Neural cell (in vitro differentiated cells): ENCODE measurements at regions not wholly inside any gene's neighbourhood (a gene's known extent, or its start where the extent isn't known, plus 50 kb on each side); places are given as distances from the start of the nearest gene placed in this dataset.

Experiments
- H2AFZ ChIP-seq: fragments of 200-600, 300-800 bp; sonication (generic), shearing (Covaris generic); 2 replicates; pipeline ENCODE4 v1.6.0; 2014; ENCODE audit warnings: low read depth, mild to moderate bottlenecking, antibody characterized with exemption, low read length, moderate library complexity
- H3F3A ChIP-seq: fragments of 200-600 bp; shearing (Covaris generic); 2 replicates; pipeline ENCODE4 v1.6.1; 2016; ENCODE audit warnings: mild to moderate bottlenecking, moderate library complexity, mixed read lengths, antibody characterized with exemption, low read length; ENCODE audit not compliant: insufficient read depth, poor library complexity, severe bottlenecking
- H3K27ac ChIP-seq: fragments of 200-600, 300-800 bp; sonication (generic), shearing (Covaris generic); 2 replicates; pipeline ENCODE4 v1.5.1; 2014; ENCODE audit warnings: mild to moderate bottlenecking, low read length, moderate library complexity
- H3K27me3 ChIP-seq: fragments of 300-800, 200-600 bp; sonication (generic), shearing (Covaris generic); 2 replicates; pipeline ENCODE4 v1.6.0; 2014; ENCODE audit warnings: mild to moderate bottlenecking, low read depth, low read length, moderate library complexity; ENCODE audit not compliant: insufficient read depth
- H3K36me3 ChIP-seq: fragments of 300-800, 200-600 bp; sonication (generic), shearing (Covaris generic); 2 replicates; pipeline ENCODE4 v1.5.1; 2014; ENCODE audit warnings: mild to moderate bottlenecking, antibody characterized with exemption, low read length, moderate library complexity; ENCODE audit not compliant: insufficient read depth
- H3K4me2 ChIP-seq: fragments of 300-800, 200-600 bp; sonication (generic), shearing (Covaris generic); 2 replicates; pipeline ENCODE4 v1.6.0; 2014; ENCODE audit warnings: mild to moderate bottlenecking, low read length
- H3K4me3 ChIP-seq: fragments of 300-800, 200-600 bp; sonication (generic), shearing (Covaris generic); 2 replicates; pipeline ENCODE4 v1.5.1; 2014; ENCODE audit warnings: mild to moderate bottlenecking, low read length, moderate library complexity
- H3K79me2 ChIP-seq: fragments of 200-600 bp; shearing (Covaris generic); replicated peaks from 2 replicates; pipeline ENCODE4 v1.6.0; 2014; ENCODE audit warnings: mild to moderate bottlenecking, low read length, moderate library complexity; ENCODE audit not compliant: insufficient read depth
- H3K9ac ChIP-seq: fragments of 300-800, 200-600 bp; sonication (generic), shearing (Covaris generic); 2 replicates; pipeline ENCODE4 v1.6.1; 2016; ENCODE audit warnings: mild to moderate bottlenecking, low read length, mixed read lengths
- H3K9me2 ChIP-seq: fragments of 200-600 bp; shearing (Covaris generic); 2 replicates; pipeline ENCODE4 v1.6.1; 2016; ENCODE audit warnings: mild to moderate bottlenecking, low read length, mixed read lengths; ENCODE audit not compliant: insufficient read depth
- H3K9me3 ChIP-seq: fragments of 200-600, 300-800 bp; sonication (generic), shearing (Covaris generic); 2 replicates; pipeline ENCODE4 v1.6.1; 2016; ENCODE audit warnings: mild to moderate bottlenecking, mixed run types, low read length, moderate library complexity, mixed read lengths
- H4K20me1 ChIP-seq: fragments of 200-600 bp; shearing (Covaris generic); 2 replicates; pipeline ENCODE4 v1.6.1; 2016; ENCODE audit warnings: mild to moderate bottlenecking, mixed run types; ENCODE audit not compliant: insufficient read depth
- EP300 ChIP-seq: fragments of 450-650 bp; conservative IDR thresholded peaks from 2 replicates; pipeline ENCODE4 v1.6.1; 2014; ENCODE audit warnings: antibody characterized with exemption, mild to moderate bottlenecking, moderate library complexity; ENCODE audit not compliant: poor library complexity, severe bottlenecking
- EZH2 ChIP-seq: fragments of 200-600, 300-800 bp; shearing (Covaris generic), sonication (generic); IDR thresholded peaks from 2 replicates; pipeline ENCODE4 v1.6.1; 2014; ENCODE audit warnings: antibody characterized with exemption, low read length, borderline replicate concordance, mild to moderate bottlenecking; ENCODE audit not compliant: insufficient read depth, poor library complexity, severe bottlenecking
- MXI1 ChIP-seq: fragments of 450-650 bp; conservative IDR thresholded peaks from 2 replicates; pipeline ENCODE4 v1.6.1; 2014; ENCODE audit warnings: antibody characterized with exemption, mild to moderate bottlenecking; ENCODE audit not compliant: poor library complexity, severe bottlenecking
- POLR2AphosphoS5 ChIP-seq: IDR thresholded peaks from 2 replicates; pipeline ENCODE4 v1.6.1; 2012
- RAD21 ChIP-seq: fragments of 450-650 bp; conservative IDR thresholded peaks from 2 replicates; pipeline ENCODE4 v1.6.1; 2014; ENCODE audit warnings: antibody characterized with exemption, mild to moderate bottlenecking, moderate library complexity
- SMC3 ChIP-seq: fragments of 450-650 bp; conservative IDR thresholded peaks from 2 replicates; pipeline ENCODE4 v1.6.1; 2014; ENCODE audit warnings: antibody characterized with exemption, mild to moderate bottlenecking, moderate library complexity; ENCODE audit not compliant: poor library complexity
- TAF1 ChIP-seq: IDR thresholded peaks from 2 replicates; pipeline ENCODE4 v1.6.1; 2012; ENCODE audit warnings: low read depth
- TF ChIP-seq, protein P1 (sequence below): fragments of 450-650 bp; IDR thresholded peaks from 2 replicates; pipeline ENCODE4 v1.5.1; 2014; ENCODE audit warnings: antibody characterized with exemption, mild to moderate bottlenecking, moderate library complexity; ENCODE audit not compliant: poor library complexity, severe bottlenecking
- TF ChIP-seq, protein P2 (sequence below): IDR thresholded peaks from 2 replicates; pipeline ENCODE4 v1.6.1; 2012; ENCODE audit warnings: borderline replicate concordance

DNA sequence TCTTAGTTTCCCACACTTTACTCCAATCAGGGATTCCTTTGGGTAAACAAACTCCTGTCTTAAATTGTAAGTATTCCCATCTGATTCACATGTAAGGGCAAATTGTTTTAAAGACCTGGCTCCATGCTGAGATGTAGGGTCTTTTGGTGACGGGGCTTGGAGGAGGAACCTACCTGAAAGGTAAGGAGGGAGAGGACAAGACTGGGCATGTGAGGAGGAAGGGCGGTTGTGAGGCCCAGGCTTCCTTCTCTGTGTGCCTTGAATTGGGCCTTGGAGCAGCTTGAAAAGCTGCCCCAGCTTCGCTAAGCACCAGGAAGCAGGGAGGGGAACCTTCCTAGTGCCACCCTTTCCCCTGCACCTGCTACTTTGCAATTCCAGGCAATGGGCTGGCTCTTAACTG, 86.8 kb downstream of the C9orf152 start:
- Histone ChIP-seq H3K79me2 (no peaks in the 10 kb centered on the region), H2AFZ (no peak overlapping the region), H3K4me3 (no peak overlapping the region)

GRCh38 chr9:110123341-110124095, 84.4 kb downstream of the C9orf152 start:
- no peak overlapping the region for H3K4me3 ChIP-seq
- no peaks in the 10 kb centered on the region for H3K36me3 ChIP-seq
- H3K9me3 ChIP-seq = no peaks in the 10 kb centered on the region
- no peaks in the 10 kb centered on the region for H3F3A ChIP-seq
- H3K27me3 ChIP-seq = no peaks in the 10 kb centered on the region
- H3K27ac ChIP-seq = no peak overlapping the region
- no peaks in the 10 kb centered on the region for H3K79me2 ChIP-seq
- TF ChIP-seq, protein P1, sequence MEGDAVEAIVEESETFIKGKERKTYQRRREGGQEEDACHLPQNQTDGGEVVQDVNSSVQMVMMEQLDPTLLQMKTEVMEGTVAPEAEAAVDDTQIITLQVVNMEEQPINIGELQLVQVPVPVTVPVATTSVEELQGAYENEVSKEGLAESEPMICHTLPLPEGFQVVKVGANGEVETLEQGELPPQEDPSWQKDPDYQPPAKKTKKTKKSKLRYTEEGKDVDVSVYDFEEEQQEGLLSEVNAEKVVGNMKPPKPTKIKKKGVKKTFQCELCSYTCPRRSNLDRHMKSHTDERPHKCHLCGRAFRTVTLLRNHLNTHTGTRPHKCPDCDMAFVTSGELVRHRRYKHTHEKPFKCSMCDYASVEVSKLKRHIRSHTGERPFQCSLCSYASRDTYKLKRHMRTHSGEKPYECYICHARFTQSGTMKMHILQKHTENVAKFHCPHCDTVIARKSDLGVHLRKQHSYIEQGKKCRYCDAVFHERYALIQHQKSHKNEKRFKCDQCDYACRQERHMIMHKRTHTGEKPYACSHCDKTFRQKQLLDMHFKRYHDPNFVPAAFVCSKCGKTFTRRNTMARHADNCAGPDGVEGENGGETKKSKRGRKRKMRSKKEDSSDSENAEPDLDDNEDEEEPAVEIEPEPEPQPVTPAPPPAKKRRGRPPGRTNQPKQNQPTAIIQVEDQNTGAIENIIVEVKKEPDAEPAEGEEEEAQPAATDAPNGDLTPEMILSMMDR = no peak
- TF ChIP-seq TAF1 (no peak), POLR2AphosphoS5 (no peak), RAD21 (no peak)
- TF ChIP-seq, protein P2, sequence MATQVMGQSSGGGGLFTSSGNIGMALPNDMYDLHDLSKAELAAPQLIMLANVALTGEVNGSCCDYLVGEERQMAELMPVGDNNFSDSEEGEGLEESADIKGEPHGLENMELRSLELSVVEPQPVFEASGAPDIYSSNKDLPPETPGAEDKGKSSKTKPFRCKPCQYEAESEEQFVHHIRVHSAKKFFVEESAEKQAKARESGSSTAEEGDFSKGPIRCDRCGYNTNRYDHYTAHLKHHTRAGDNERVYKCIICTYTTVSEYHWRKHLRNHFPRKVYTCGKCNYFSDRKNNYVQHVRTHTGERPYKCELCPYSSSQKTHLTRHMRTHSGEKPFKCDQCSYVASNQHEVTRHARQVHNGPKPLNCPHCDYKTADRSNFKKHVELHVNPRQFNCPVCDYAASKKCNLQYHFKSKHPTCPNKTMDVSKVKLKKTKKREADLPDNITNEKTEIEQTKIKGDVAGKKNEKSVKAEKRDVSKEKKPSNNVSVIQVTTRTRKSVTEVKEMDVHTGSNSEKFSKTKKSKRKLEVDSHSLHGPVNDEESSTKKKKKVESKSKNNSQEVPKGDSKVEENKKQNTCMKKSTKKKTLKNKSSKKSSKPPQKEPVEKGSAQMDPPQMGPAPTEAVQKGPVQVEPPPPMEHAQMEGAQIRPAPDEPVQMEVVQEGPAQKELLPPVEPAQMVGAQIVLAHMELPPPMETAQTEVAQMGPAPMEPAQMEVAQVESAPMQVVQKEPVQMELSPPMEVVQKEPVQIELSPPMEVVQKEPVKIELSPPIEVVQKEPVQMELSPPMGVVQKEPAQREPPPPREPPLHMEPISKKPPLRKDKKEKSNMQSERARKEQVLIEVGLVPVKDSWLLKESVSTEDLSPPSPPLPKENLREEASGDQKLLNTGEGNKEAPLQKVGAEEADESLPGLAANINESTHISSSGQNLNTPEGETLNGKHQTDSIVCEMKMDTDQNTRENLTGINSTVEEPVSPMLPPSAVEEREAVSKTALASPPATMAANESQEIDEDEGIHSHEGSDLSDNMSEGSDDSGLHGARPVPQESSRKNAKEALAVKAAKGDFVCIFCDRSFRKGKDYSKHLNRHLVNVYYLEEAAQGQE = no peak
- H3K9ac ChIP-seq = no peak overlapping the region
- no peak overlapping the region for H2AFZ ChIP-seq
- no peaks in the 10 kb centered on the region for H4K20me1 ChIP-seq
- H3K9me2 ChIP-seq = no peaks in the 10 kb centered on the region
- no peak overlapping the region for H3K4me2 ChIP-seq

More for the DNA sequence above, 86.8 kb downstream of the C9orf152 start:
- no peak overlapping the region for H3K9ac ChIP-seq
- no peaks in the 10 kb centered on the region for H3K9me3 ChIP-seq
- TF ChIP-seq, protein P1 = no peak
- TF ChIP-seq EZH2 (no peak), TAF1 (no peak), SMC3 (no peak), EP300 (no peak), MXI1 (no peak), RAD21 (no peak), POLR2AphosphoS5 (no peak)
- TF ChIP-seq, protein P2 = no peak
- H4K20me1 ChIP-seq = no peaks in the 10 kb centered on the region
- no peak overlapping the region for H3K4me2 ChIP-seq
- H3K27me3 ChIP-seq = no peaks in the 10 kb centered on the region
- H3K36me3 ChIP-seq = no peaks in the 10 kb centered on the region
- no peak overlapping the region for H3K27ac ChIP-seq
- no peaks in the 10 kb centered on the region for H3F3A ChIP-seq
- H3K9me2 ChIP-seq = no peaks in the 10 kb centered on the region
